ENCODE measurements at regions not wholly inside any gene's neighbourhood (a gene's known extent, or its start where the extent isn't known, plus 50 kb on each side); places are given as distances from the start of the nearest gene placed in this dataset.

DNA sequence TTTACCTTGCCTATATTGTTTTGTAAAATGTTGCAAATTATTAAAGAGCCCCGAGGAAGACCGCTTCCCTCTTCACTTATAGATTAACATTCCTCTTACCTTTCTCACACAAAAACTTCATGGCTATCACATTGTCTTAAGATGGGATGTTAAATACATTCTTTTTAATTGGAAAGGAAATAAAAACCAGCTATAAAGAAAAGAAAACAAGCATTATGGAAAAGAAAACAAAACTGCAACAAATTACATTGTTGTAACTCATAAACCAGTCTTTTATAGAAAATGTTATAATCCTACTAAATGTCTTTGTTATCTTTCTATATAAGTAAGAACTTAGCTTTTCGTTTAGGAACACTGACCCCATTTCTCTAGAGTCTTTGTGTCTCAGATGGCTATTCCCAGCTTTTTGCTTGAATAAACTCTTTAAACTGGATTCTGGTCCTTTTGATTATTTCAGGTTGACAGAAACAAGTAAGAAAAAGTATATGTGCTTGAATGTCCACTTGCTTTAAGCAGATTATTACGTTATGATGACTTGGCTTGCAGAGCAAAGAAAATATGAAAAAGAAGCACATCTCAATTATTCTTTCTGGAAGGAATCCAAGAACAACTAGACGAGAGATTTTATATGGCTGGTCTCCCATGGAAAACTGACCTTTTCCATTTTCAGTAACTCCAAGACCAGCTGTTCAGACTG lies 128.2 kb downstream of the AKR1D1 start:
- CTCF ChIA-PET = interaction anchor here (0.5 to 2.0 kb wide), 4 partner anchors 43 to 514 kb away, joined by 3 to 6 read pairs (median 4); partner anchors contain the start of gene TRIM24
- peaks cover 17% of the 10 kb centered on the region for H3K36me3 Mint-ChIP-seq
- no peak for ATAC-seq
- H3K27me3 Mint-ChIP-seq (ENCODE audit: low read depth) = peaks cover 6% of the 10 kb centered on the region
- H3K4me3 Mint-ChIP-seq = no peak overlapping the region
- POLR2A ChIA-PET = no interaction called here
- H3K9me3 Mint-ChIP-seq = peaks cover 13% of the 10 kb centered on the region
- peaks cover 71% of the 10 kb centered on the region for H3K4me1 Mint-ChIP-seq
- no peak for DNase-seq (ENCODE audit: low spot score)
- TF ChIP-seq, protein P1, sequence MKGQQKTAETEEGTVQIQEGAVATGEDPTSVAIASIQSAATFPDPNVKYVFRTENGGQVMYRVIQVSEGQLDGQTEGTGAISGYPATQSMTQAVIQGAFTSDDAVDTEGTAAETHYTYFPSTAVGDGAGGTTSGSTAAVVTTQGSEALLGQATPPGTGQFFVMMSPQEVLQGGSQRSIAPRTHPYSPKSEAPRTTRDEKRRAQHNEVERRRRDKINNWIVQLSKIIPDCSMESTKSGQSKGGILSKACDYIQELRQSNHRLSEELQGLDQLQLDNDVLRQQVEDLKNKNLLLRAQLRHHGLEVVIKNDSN (CRISPR knock-in tag; IDR thresholded peaks at IDR 0.05) = no peak
- TF ChIP-seq MXD4 (CRISPR knock-in tag; IDR thresholded peaks at IDR 0.05; ENCODE audit: borderline replicate concordance) (no peak), TP53 (CRISPR knock-in tag; IDR thresholded peaks at IDR 0.05) (no peak), KAT7 (CRISPR knock-in tag; IDR thresholded peaks at IDR 0.05; ENCODE audit: borderline replicate concordance) (no peak), ZNF423 (CRISPR knock-in tag; IDR thresholded peaks at IDR 0.05) (no peak), NR3C1 (CRISPR knock-in tag; conservative IDR thresholded peaks at IDR 0.05; ENCODE audit: low read depth) (no peak), GRHL2 (CRISPR knock-in tag; IDR thresholded peaks at IDR 0.05; ENCODE audit: insufficient replicate concordance, severe bottlenecking) (no peak), MYBL2 (CRISPR knock-in tag; IDR thresholded peaks at IDR 0.05) (no peak), ZBTB21 (CRISPR knock-in tag; IDR thresholded peaks at IDR 0.05; ENCODE audit: borderline replicate concordance) (no peak), ZNF396 (CRISPR knock-in tag; IDR thresholded peaks at IDR 0.05; ENCODE audit: borderline replicate concordance) (no peak), SMAD4 (CRISPR knock-in tag; IDR thresholded peaks at IDR 0.05) (no peak), ZNF416 (CRISPR knock-in tag; IDR thresholded peaks at IDR 0.05) (no peak)
- TF ChIP-seq, protein P2, sequence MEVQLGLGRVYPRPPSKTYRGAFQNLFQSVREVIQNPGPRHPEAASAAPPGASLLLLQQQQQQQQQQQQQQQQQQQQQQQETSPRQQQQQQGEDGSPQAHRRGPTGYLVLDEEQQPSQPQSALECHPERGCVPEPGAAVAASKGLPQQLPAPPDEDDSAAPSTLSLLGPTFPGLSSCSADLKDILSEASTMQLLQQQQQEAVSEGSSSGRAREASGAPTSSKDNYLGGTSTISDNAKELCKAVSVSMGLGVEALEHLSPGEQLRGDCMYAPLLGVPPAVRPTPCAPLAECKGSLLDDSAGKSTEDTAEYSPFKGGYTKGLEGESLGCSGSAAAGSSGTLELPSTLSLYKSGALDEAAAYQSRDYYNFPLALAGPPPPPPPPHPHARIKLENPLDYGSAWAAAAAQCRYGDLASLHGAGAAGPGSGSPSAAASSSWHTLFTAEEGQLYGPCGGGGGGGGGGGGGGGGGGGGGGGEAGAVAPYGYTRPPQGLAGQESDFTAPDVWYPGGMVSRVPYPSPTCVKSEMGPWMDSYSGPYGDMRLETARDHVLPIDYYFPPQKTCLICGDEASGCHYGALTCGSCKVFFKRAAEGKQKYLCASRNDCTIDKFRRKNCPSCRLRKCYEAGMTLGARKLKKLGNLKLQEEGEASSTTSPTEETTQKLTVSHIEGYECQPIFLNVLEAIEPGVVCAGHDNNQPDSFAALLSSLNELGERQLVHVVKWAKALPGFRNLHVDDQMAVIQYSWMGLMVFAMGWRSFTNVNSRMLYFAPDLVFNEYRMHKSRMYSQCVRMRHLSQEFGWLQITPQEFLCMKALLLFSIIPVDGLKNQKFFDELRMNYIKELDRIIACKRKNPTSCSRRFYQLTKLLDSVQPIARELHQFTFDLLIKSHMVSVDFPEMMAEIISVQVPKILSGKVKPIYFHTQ (CRISPR knock-in tag; IDR thresholded peaks at IDR 0.05) = no peak
- TF ChIP-seq, protein P3, sequence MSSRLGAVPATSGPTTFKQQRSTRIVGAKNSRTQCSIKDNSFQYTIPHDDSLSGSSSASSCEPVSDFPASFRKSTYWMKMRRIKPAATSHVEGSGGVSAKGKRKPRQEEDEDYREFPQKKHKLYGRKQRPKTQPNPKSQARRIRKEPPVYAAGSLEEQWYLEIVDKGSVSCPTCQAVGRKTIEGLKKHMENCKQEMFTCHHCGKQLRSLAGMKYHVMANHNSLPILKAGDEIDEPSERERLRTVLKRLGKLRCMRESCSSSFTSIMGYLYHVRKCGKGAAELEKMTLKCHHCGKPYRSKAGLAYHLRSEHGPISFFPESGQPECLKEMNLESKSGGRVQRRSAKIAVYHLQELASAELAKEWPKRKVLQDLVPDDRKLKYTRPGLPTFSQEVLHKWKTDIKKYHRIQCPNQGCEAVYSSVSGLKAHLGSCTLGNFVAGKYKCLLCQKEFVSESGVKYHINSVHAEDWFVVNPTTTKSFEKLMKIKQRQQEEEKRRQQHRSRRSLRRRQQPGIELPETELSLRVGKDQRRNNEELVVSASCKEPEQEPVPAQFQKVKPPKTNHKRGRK (CRISPR knock-in tag; IDR thresholded peaks at IDR 0.05; ENCODE audit: borderline replicate concordance) = no peak
- peak overlapping the region; percentile 95 for H3K27ac Mint-ChIP-seq

DNA sequence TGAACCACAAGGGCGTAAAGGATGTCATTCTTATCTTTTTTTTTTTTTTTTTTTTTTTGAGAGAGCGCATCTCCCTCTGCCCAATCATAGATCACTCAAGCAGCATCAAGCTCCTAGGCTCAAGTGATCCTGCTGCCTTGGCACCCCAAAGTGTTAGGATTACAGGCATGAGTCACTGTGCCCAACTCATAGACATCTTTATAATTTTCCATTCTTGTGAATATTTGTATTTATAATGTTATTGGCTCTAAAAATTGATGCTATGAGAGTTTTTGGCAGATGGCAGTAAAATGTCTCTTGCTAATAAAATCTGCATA lies 128.7 kb downstream of the AKR1D1 start:
- H3K4me1 Mint-ChIP-seq = peaks cover 76% of the 10 kb centered on the region
- ChIA-PET POLR2A (no interaction called here), CTCF (interaction anchor here (0.6 to 2.0 kb wide), 3 partner anchors 254 to 689 kb away, joined by 3 to 4 read pairs (median 4); partner anchors contain the start of gene TRIM24)
- no peak overlapping the region for H3K4me3 Mint-ChIP-seq
- H3K27me3 Mint-ChIP-seq (ENCODE audit: low read depth) = peaks cover 11% of the 10 kb centered on the region
- H3K36me3 Mint-ChIP-seq = peaks cover 22% of the 10 kb centered on the region
- TF ChIP-seq NR2C2 (CRISPR knock-in tag; IDR thresholded peaks at IDR 0.05) = no peak
- ATAC-seq (no peak; the same call in 1 of the 2 replicates), DNase-seq (ENCODE audit: low spot score) (no peak)
- H3K27ac Mint-ChIP-seq = peak overlapping the region; percentile 95
- peaks cover 18% of the 10 kb centered on the region for H3K9me3 Mint-ChIP-seq

DNA sequence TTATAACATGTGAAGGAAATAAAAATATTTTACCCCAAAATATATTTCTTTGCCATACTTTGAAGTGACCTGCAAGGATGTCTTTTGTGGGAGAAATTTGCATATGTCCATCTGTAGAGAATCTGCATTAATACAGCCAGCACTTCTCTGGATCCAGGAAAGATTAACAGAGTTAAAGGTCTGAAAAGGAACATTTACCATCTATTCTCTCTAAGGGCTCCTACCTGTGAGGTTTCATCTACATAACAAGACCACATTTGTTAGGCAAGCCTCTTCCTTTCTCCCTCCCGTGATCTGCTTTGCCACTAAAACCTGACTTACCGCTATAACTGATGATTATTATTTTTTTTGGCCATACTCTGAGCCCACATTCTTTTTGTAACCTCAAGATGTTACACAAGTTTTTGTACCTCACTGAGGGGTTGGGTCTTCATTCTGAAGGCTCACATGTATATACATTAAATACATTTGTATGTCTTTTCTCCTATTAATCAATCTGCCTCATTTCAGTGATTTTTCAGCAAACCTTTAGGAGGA lies 129.4 kb downstream of the AKR1D1 start:
- Mint-ChIP-seq H3K4me3 (no peak overlapping the region; the same call in 1 of the 2 replicates), H3K27ac (peak overlapping the region; percentile 95)

More for the DNA sequence above, 129.4 kb downstream of the AKR1D1 start:
- peak; percentile 52 for ATAC-seq
- no peak for DNase-seq (ENCODE audit: low spot score)
- H3K27me3 Mint-ChIP-seq (ENCODE audit: low read depth) = peaks cover 12% of the 10 kb centered on the region
- TF ChIP-seq TCF7 (CRISPR knock-in tag; IDR thresholded peaks at IDR 0.05; ENCODE audit: low read depth) (no peak), TEAD1 (CRISPR knock-in tag; IDR thresholded peaks at IDR 0.05) (peak; percentile 29; the same call in 1 of the 2 replicates)
- TF ChIP-seq, protein P4, sequence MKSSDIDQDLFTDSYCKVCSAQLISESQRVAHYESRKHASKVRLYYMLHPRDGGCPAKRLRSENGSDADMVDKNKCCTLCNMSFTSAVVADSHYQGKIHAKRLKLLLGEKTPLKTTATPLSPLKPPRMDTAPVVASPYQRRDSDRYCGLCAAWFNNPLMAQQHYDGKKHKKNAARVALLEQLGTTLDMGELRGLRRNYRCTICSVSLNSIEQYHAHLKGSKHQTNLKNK (CRISPR knock-in tag; IDR thresholded peaks at IDR 0.05) = peak; percentile 95
- ChIA-PET POLR2A (no interaction called here), CTCF (no interaction called here)
- H3K4me1 Mint-ChIP-seq = peaks cover 69% of the 10 kb centered on the region
- peaks cover 24% of the 10 kb centered on the region for H3K36me3 Mint-ChIP-seq
- peaks cover 16% of the 10 kb centered on the region for H3K9me3 Mint-ChIP-seq
